GM19455 (cell line): ENCODE measurements at regions not wholly inside any gene's neighbourhood (a gene's known extent, or its start where the extent isn't known, plus 50 kb on each side); places are given as distances from the start of the nearest gene placed in this dataset.

Experiments
- ATAC-seq: cut with Tn5 transposase; IDR thresholded peaks from one replicate; pipeline ENCODE4 v1.9.1; 2021; ENCODE audit not compliant: unreplicated experiment

DNA sequence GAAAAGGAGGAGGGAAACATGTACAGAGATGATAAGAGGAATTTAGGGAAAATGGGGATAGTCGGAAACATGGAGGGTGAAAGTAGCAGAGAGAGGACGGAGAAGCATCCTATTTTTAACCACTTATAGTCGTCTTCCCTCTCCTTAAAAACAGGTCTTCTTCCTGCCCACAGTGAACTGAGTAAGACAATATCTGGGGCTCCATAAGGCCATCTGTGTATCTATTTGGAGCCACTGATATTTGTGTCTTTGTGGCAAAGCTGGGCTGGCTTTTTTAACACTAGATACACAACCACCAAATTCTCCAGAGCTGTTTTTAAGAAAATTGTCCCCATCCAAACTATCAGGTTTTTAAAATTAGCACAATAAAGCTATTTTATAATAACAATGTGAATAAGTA, 109.5 kb upstream of the RAP1B start:
- no peak for ATAC-seq

DNA sequence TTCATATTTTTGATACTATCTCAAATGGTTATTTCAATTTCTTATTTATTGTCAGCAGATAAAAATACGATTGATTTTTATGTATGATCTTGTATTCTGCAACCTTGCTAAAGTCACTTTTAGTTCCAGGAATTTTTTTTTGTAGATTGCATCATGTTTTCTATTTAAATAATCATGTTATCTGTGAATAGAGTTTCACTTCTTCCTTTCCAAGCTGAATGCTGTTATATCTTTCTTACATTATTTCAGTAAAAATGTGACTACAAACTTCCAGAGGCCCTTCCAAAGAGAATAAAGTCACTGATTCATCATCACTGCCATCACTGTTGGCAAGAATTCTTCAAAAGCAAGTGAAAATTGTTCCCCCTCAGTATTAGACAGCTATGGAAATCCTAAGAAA, 104.7 kb upstream of the RAP1B start:
- ATAC-seq = no peak

- ATAC-seq = no peak
Measured at GRCh38 chr12:68506619-68507018, 104.1 kb upstream of the RAP1B start.

DNA sequence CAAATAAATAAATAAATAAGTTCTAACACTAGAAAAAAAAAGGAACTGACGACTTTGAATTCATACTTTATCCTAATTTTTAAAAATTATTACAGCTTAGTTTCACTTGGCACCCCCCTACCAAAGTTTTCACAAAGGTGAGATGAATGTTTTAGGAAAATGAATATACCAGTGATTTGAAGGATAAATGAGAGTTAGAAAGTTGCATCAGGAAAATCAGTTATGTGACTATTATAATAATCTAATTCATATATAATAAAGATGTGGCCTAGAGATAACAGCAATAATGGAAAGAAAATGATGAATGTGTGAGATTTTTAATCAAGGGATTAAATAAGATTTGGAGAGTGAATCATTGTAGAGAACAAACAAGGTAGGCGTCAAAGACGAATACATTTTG, 103.0 kb upstream of the RAP1B start:
- no peak for ATAC-seq

- no peak for ATAC-seq
Measured at GRCh38 chr12:68508576-68508975, 102.1 kb upstream of the RAP1B start.

DNA sequence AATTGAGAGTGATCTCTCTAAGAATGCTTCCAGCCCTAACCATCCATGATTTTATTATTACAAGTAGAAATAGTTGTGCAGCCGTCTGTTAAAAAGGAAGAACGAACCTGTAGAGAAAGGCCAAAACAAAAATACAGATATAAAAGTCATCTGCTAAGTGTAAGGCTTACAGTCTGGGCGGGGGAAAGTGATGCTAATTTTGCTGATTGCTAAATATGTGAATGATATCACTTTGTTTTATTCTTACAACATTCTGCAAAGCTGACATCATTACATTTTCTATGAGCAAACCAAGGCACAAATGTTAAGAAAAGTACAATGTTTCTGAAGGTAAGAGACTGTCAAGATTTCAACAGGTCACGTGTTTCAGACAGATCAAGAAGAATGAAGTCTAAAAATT, 101.5 kb upstream of the RAP1B start:
- no peak for ATAC-seq

- ATAC-seq = no peak
Measured at GRCh38 chr12:68510397-68510796, 100.3 kb upstream of the RAP1B start.

- ATAC-seq = no peak
Measured at GRCh38 chr12:68514807-68515411, 95.8 kb upstream of the RAP1B start.

GRCh38 chr12:68515793-68516192, 94.9 kb upstream of the RAP1B start:
- ATAC-seq = no peak

- ATAC-seq = no peak
Measured at GRCh38 chr12:68521321-68521839, 89.3 kb upstream of the RAP1B start.

DNA sequence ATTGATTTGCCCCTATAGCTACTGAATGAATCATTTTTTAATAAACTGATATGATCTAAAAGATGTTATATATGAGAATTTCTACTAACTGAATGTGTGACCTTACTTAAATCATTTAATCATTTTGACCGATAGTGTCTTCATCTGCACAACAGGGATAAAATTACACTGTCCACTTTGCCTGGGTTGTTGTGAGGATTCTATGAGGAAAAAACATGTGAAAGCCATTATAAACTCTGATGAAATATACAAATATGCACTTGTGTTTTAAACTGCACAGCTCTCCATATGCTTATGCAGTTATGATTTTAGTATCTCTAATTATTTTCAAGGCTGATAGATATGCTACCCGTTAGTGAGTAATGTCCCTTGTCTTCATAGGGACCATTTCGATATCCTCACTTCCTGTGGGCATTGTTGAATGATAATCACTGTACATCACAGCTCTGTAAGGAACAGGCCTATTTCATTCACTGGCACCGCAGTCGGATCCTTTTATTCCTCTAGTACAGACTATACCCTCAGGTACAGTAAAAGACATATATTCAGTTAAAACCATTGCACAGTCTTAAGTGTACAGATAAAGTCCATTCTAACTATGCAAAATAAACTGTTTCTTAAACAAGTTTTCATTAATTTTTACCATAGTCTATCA, 88.7 kb upstream of the RAP1B start:
- ATAC-seq = no peak

- ATAC-seq = no peak
Measured at GRCh38 chr12:68529466-68529865, 81.2 kb upstream of the RAP1B start.

DNA sequence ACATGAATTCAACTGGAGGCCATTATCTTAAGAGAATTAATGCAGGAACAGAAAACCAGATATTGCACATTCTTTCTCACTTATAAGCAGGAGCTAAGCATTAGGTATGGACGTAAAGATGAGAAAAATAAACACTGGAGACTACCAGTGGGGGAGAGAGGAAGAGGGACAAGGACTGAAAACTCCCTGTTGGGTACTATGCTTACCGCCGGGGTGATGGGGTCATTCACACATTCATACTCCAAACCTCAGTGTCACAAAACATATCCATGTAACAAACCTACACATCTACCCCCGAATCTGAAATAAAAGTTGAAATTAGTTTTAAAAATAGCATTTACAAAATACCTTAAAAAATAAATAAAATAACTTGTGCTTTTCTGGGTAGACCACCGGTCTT, 80.8 kb upstream of the RAP1B start:
- ATAC-seq = no peak

GRCh38 chr12:68530299-68530698, 80.4 kb upstream of the RAP1B start:
- no peak for ATAC-seq

GRCh38 chr12:68530965-68531364, 79.7 kb upstream of the RAP1B start:
- no peak for ATAC-seq

DNA sequence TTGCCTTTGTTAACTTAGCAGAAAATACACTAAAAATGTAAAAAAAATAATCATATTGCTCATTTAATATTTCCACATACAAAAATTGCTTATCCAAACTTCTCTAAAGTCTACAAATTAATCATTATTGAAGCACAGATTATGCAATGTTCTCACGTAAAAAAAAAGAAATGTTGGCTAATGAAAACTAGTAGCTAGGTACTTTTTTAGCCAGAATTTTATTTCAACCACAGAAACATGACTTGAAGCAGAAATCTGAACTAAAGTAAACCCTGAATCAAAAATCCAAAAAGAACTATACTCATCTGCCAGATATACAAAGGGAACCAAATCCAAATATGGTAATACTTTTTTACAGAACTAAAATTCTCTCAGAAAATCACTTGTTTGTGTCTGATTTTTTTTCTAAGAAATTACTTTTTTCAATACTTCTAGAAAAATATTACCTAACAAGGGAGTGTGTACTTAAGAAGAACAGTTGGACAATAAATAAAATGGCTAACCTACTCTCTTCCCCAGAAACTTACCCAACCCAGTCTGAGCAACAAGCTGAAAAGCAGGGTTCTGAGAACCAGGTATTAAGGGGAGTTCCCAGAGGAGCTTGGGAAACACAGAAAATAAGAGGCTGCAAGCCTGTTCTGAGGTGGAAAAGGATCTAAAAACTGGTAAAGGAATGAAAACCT, 78.4 kb upstream of the RAP1B start:
- ATAC-seq = no peak

- ATAC-seq = no peak
Measured at GRCh38 chr12:68532887-68533248, 77.8 kb upstream of the RAP1B start.

- ATAC-seq = no peak
Measured at GRCh38 chr12:68534108-68534507, 76.6 kb upstream of the RAP1B start.

DNA sequence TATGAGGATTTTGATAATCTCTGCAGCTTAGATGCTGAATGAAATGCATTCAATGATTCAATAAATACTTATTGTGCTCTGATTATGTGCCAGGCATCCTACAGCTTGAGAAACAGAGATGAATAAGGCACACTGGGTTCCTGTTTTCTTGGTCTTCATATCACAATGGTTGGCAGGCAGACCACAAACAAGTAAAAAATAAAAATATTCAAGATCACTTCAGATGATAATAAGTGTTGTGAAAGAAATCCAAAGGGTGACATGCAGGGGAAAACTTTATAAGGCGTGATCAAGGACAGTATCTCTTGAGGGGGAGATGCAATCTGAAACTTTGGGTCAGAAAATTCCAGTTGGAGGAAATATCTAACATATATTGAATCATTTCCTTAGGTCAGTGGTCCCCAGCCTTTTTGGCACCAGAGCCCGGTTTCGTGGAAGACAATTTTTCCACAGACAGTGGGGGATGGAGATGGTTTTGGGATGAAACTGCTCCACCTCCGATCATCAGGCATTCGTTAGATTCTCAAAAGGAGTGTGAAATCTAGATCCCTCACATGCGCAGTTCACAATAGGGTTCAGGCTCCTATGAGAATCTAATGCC, 73.7 kb upstream of the RAP1B start:
- ATAC-seq = no peak

DNA sequence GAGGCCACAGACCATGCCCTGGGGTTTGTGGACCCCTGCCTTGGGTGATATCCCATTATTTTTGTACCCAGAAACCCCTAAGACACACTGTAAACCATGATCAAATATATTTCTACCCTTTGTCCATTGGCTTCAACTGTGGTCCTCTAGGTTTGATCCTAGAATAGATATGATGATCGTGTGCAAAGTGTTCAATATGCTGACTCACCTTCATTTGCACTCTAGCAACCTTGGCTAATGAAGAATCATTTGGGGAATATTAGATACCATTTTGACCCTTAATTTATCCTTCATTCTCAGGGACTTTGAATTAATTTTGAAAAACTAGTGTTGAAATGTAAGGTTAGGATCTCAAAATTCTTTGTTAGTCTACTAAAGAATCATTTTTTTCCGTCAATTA, 73.1 kb upstream of the RAP1B start:
- ATAC-seq = no peak

DNA sequence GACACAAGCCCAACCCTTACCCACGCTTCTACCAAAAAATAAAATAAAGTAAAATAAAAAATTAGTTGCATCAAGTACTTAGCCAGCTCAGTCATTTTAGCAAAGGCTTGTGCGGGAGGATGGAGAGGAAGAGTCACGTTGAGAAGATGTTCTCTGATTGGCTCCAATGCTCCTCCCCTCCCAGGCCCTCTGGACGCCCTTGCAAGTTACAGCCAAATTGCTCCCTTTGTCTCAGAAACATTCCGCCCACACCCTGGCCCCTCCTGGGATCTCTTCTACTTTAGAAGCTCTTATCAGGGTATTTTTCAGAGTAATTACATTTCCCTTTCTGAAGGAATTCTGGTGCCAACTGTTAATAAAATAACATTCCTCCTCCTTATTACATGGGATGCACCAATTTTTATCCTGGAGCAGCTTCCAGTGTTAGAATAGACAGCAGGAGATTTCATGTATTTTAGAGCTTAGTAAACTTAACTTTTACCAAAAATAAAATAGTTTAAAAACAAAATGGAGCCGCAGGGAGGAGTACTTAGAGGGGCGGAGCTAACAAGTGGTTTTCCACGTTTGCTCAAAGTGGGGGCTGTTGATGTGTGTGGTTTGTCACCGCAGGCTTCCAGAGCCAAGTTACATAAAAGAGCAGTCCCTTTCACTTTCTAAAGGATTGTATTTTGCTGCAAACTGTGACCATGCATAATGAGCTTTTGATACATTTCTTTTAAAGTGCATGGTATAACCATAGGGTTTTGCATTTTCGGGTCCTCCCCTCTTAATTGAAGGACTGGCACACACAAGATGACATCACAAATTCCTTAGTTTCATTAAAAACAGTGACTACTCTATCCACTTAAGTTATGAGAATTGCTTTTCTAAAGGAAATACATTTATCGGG, 71.7 kb upstream of the RAP1B start:
- no peak for ATAC-seq
